LNCAP (cell line): ENCODE measurements at regions not wholly inside any gene's neighbourhood (a gene's known extent, or its start where the extent isn't known, plus 50 kb on each side); places are given as distances from the start of the nearest gene placed in this dataset.

Source experiments
- CTCF ChIP-seq: fragments of 450-650 bp; IDR thresholded peaks from 2 replicates; pipeline ENCODE4 v1.5.1; 2017; ENCODE audit warnings: mild to moderate bottlenecking

- no peak for TF ChIP-seq CTCF
Observed at GRCh38 chr2:52572469-52572894, 1195.1 kb upstream of the CHAC2 start.

GRCh38 chr2:52571380-52572347 lies 1195.9 kb upstream of the CHAC2 start:
- TF ChIP-seq CTCF: no peak

- no peak for TF ChIP-seq CTCF
Observed at GRCh38 chr2:52570716-52571115, 1196.9 kb upstream of the CHAC2 start.

GRCh38 chr2:52563151-52563550 lies 1204.5 kb upstream of the CHAC2 start:
- TF ChIP-seq CTCF: no peak

GRCh38 chr2:52558265-52558664 lies 1209.3 kb upstream of the CHAC2 start:
- no peak for TF ChIP-seq CTCF

- TF ChIP-seq CTCF: no peak
Observed at GRCh38 chr2:52542297-52542696, 1225.3 kb upstream of the CHAC2 start.

- no peak for TF ChIP-seq CTCF
Observed at GRCh38 chr2:52539026-52539970, 1228.3 kb upstream of the CHAC2 start.
